ENCODE measurements at regions not wholly inside any gene's neighbourhood (a gene's known extent, or its start where the extent isn't known, plus 50 kb on each side); places are given as distances from the start of the nearest gene placed in this dataset.

DNA sequence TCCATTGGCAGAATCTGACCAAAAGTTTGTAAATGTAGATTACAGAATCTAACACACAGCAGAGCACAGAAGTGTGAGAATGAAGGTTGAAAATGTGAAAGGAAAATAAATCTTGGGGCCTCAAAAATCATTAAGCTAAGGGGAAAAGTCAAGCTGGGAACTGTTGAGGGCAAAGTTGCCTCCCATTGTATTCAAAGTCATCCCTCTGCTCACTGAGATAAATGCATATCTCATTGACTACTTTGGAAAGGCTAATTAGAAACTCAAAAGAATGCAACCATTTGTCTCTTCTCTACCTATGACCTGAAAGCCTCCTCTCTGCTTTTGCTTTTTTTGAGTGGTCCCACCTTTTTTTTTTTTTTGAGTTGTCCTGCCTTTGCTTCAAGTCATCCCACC lies 97.4 kb upstream of the ATF7IP start:
- TF ChIP-seq POLR2A (IDR thresholded peaks at IDR 0.05) = no peak
- TF ChIP-seq, protein P1, sequence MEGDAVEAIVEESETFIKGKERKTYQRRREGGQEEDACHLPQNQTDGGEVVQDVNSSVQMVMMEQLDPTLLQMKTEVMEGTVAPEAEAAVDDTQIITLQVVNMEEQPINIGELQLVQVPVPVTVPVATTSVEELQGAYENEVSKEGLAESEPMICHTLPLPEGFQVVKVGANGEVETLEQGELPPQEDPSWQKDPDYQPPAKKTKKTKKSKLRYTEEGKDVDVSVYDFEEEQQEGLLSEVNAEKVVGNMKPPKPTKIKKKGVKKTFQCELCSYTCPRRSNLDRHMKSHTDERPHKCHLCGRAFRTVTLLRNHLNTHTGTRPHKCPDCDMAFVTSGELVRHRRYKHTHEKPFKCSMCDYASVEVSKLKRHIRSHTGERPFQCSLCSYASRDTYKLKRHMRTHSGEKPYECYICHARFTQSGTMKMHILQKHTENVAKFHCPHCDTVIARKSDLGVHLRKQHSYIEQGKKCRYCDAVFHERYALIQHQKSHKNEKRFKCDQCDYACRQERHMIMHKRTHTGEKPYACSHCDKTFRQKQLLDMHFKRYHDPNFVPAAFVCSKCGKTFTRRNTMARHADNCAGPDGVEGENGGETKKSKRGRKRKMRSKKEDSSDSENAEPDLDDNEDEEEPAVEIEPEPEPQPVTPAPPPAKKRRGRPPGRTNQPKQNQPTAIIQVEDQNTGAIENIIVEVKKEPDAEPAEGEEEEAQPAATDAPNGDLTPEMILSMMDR (IDR thresholded peaks at IDR 0.05 in 4 of 5, conservative IDR thresholded peaks at IDR 0.05 in 1 of 5) = no peak
- Histone ChIP-seq H3K4me1 (no peaks in the 10 kb centered on the region), H3K27ac (no peak overlapping the region), H3K27me3 (no peaks in the 10 kb centered on the region), H3K4me3 (no peak overlapping the region), H3K9me3 (peaks cover 0 to 7% (median 0%) of the 10 kb centered on the region in 3 donors), H3K36me3 (no peaks in the 10 kb centered on the region)
- intact Hi-C loops (cut with DNase I; ENCODE audit: low total_unique reads) = no loop called here
- DNase-seq = no peak
- in situ Hi-C loops (cut with MboI; ENCODE audit: low sequenced_read_pairs in 4 of 4) = loop anchor here in 1 of 4 donors (25.0 kb wide), 1 partner anchor 194 kb away; no protein-coding TSS in a partner anchor
- ATAC-seq = no peak

DNA sequence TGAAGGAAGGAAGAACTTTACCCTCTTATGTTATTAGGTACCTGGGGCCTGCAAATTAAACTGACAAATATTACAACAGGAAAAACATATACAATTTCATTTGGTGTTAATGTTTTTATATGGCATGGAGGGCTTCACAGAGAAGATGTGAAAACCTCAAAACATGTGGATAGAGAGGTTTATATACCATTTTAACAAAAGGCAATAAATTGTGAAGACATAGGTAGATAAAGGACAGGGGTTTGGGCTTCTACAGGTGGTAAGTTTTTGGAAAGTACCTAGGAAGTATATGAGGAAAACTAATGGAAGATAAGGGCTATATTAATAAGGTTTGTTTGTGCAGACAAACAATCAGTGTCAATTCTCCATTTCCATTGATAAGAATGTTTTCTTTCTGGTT lies 95.1 kb upstream of the ATF7IP start:
- in situ Hi-C loops (cut with MboI; ENCODE audit: low sequenced_read_pairs in 4 of 4) = loop anchor here in 1 of 4 donors (25.0 kb wide), 1 partner anchor 192 kb away; no protein-coding TSS in a partner anchor
- intact Hi-C loops (cut with DNase I; ENCODE audit: low total_unique reads) = no loop called here

DNA sequence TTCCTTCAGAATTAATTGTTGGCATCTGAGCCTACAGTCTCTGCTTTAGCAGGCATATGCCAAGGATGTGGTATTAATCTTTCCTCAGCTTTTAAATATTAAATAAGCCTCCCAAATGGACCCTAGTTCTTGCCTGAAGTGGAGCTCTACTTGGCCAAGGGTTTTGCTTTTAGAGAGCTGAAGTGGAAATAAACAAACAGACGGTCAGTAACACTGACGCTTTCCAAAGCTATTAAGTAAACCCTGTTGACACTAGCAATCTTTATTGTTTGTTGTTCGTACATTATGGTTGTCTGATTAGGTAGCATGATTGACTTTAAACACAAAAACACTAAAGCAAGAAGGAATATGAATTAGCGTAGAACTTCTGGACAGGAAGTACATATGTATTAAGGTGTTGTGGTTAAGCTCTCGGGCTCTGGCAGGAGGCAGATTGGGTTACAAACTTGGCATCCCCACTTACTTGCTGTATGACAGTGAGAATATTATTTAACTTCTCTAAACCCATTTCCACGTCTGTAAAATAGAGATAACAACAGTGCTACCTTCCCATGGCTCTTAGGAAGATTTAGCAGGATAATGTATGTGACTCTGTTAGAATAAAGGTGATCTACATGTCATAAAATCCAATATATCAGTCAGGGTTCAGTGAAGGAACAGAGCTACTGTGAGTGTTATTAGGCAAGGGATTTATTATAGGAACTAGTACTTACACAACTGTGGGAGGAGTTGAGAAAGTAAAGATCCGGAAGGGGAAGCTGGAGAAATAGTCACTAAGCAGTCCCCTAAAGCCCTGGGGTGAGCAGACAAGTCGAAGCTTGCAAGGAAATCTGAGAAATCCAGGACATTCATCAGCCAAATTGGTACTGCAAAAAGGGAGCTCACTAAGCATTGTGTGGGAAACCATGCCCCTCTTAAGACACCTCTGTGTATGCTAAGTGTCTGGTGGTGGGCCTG lies 92.2 kb upstream of the ATF7IP start:
- DNase-seq = no peak
- H3K27ac ChIP-seq = peak overlapping the region in 1 of 4 donors; percentile 34
- ATAC-seq = no peak
- peaks cover 0 to 3% (median 0%) of the 10 kb centered on the region in 3 donors for H3K9me3 ChIP-seq
- H3K4me1 ChIP-seq = no peaks in the 10 kb centered on the region
- intact Hi-C loops (cut with DNase I; ENCODE audit: low total_unique reads) = no loop called here
- H3K27me3 ChIP-seq = no peaks in the 10 kb centered on the region
- TF ChIP-seq, protein P1 (IDR thresholded peaks at IDR 0.05 in 4 of 5, conservative IDR thresholded peaks at IDR 0.05 in 1 of 5) = no peak
- TF ChIP-seq POLR2A (IDR thresholded peaks at IDR 0.05) = no peak
- no peaks in the 10 kb centered on the region for H3K36me3 ChIP-seq
- H3K4me3 ChIP-seq = no peak overlapping the region
- in situ Hi-C loops (cut with MboI; ENCODE audit: low sequenced_read_pairs in 4 of 4) = loop anchor here in 1 of 4 donors (25.0 kb wide), 1 partner anchor 189 kb away; no protein-coding TSS in a partner anchor

More for the DNA sequence above, 95.1 kb upstream of the ATF7IP start:
- Histone ChIP-seq H3K27me3 (no peaks in the 10 kb centered on the region), H3K36me3 (no peaks in the 10 kb centered on the region), H3K27ac (no peak overlapping the region), H3K4me3 (no peak overlapping the region), H3K4me1 (no peaks in the 10 kb centered on the region), H3K9me3 (peaks cover 0 to 3% (median 0%) of the 10 kb centered on the region in 3 donors)
- TF ChIP-seq POLR2A (IDR thresholded peaks at IDR 0.05) = no peak
- TF ChIP-seq, protein P1 (IDR thresholded peaks at IDR 0.05 in 4 of 5, conservative IDR thresholded peaks at IDR 0.05 in 1 of 5) = no peak
- no peak for ATAC-seq
- no peak for DNase-seq

DNA sequence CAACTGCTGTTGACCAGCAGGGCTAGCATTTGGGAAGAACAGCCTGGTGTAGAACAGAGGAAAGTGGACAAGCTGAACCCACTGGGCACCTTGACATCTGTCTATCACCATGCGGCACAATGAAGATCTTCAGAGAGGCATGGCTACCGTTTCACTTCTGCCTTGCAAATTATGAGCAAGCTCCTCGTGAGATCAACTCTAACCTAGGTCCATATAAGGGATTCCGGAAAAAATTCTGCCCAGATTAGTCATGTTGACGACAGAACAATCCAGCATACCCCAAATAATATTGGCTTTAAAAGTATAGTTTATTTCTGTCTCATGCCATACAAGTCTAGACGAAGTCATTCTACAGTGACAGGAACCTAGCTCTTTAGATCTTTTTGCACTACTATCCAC lies 91.6 kb upstream of the ATF7IP start:
- in situ Hi-C loops (cut with MboI; ENCODE audit: low sequenced_read_pairs in 4 of 4) = loop anchor here in 1 of 4 donors (25.0 kb wide), 1 partner anchor 188 kb away; no protein-coding TSS in a partner anchor
- DNase-seq (no peak), ATAC-seq (no peak)
- Histone ChIP-seq H3K36me3 (no peaks in the 10 kb centered on the region), H3K4me3 (no peak overlapping the region), H3K27ac (peak overlapping the region in 1 of 4 donors; percentile 34), H3K9me3 (peaks cover 0 to 3% (median 0%) of the 10 kb centered on the region in 3 donors), H3K4me1 (no peaks in the 10 kb centered on the region), H3K27me3 (no peaks in the 10 kb centered on the region)
- intact Hi-C loops (cut with DNase I; ENCODE audit: low total_unique reads) = no loop called here
- no peak for TF ChIP-seq POLR2A (IDR thresholded peaks at IDR 0.05)
- TF ChIP-seq, protein P1 (IDR thresholded peaks at IDR 0.05 in 4 of 5, conservative IDR thresholded peaks at IDR 0.05 in 1 of 5) = no peak
